Kidney glomerular epithelial cell (primary cell): ENCODE measurements at regions not wholly inside any gene's neighbourhood (a gene's known extent, or its start where the extent isn't known, plus 50 kb on each side); places are given as distances from the start of the nearest gene placed in this dataset.
"Not testable (repeated sequence)": the region's sequence is repeated elsewhere in the genome, so short reads cannot be mapped to it uniquely, and the experiment has no call there.

Experiments used
- DNase-seq: peaks from one replicate; lab custom pipeline; 2025; lab: John Stamatoyannopoulos, UW

DNA sequence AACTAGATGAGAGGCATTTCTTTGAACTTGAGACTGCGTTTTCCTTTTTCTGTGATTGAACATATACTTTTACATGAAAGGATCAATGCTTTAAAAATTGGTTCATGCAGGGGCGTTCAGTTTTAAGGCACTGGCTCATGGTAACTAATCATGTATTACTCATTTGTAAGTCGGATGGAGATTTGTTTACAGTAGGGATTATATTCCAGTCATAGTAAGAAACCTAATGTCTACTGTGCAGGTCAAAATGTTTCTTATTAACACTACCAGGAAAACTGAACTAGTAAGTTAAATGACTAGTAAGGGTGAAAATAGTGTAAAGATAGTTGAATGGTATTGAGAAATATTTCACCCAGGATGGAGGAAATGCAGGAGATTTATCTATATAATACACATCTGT, 258.8 kb upstream of the GBE1 start:
- no peak for DNase-seq

GRCh38 chr3:82015241-82015640, 253.8 kb upstream of the GBE1 start:
- no peak for DNase-seq

DNA sequence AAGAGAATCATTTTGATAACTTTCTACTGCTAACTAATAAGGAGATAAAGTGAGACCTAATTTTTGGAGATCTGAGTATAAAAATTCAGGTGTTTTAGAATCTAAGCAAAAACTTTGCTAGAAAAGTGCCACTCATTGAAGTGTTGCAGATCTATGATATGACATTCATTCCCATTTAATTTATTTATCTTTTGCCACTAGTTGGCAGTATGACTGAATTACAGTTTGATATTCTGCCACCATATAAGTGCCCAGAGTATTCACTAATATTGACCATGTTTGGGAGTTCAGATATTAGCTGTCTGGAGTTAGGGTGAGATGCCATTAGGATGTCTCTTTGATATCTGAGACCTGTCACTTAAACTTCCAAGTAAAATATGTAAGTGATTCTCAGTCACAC, 251.3 kb upstream of the GBE1 start:
- DNase-seq = no peak

DNA sequence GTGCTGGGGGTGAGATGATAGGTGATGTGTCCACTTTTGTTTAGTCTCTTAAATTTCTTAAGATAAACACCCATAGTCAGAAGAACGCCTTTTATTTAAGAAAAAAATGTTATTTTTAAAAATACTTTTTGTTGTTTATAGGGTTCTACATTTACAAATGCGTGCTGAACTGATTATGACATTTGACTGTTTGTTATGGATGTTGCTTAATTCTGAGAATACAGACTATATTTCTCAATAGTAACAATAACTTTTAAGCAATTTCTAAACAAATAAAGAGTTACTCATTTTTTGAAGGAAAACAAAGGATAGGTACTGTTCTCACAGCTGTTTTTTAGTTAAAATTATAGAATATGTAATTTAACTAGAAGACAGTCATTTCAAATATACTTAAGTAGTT, 249.9 kb upstream of the GBE1 start:
- no peak for DNase-seq

DNA sequence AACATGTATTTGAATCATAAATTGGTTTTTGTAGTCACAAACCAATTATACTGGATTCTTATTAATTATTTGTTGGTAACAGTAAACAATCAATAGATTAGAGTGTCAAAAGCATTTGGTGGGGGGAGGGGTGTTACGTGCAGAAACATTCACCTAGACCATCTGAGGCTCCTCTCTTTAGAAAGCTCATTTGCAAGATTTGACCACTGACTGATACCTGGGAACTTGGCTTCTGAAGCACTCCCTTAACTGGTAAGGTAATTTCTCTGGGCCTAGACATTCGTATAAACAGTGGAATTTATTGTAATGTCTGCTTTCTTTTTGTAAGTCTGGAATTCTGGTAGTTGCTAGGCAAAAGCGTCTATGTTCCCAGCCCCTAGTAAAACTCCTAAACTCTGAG, 243.8 kb upstream of the GBE1 start:
- DNase-seq = no peak

GRCh38 chr3:82004266-82004665, 242.8 kb upstream of the GBE1 start:
- DNase-seq = no peak

DNA sequence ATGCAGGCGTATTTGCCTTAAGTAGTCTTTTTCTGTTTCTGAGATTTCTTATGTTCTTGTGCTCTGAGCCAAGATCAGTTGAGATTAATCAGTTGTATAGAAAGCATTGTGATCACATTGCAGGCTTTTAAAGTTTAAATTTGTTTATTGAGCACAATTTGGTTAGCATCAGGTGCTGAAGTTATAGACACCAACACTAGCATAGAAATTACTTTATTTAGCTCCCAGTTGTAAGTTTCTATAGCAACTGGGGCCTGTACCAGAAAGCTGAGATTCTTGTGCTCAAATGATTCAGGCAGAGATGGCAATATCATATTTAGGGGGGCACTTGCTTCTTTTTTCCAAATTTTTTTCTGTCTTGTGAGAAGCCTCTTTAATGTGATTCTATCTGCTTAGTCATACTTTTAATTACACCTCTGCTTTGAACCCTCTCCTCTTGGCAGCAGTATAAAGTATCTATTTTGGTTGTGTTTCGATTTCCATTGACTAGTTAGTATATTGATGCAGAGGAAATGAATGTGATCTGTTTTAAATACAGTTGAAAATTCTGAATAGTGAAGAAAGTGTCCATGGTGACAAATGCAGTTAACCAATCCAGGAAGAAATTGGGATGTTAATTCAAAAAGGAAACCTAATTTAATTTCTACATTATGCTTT, 241.7 kb upstream of the GBE1 start:
- DNase-seq = no peak

DNA sequence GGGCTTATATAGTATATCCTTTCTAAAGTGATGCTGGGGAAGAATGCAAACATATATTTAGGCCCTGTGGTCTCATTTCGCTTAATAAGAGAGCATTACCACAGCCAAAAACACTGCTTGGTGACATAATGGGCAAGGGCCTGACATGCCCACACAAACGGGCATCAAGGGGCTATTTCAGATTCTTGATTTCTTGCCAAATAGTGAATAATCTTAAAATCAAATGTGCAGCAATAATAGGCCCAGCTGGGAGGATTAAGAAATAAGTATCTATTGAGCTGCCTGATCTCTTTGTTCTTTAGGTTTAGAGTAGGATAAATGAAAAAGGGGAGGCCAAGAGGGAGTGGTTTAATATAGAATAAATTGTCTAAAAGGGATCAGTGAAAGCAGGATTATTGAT, 241.0 kb upstream of the GBE1 start:
- no peak for DNase-seq

GRCh38 chr3:82001276-82001923, 240.0 kb upstream of the GBE1 start:
- no peak for DNase-seq

DNA sequence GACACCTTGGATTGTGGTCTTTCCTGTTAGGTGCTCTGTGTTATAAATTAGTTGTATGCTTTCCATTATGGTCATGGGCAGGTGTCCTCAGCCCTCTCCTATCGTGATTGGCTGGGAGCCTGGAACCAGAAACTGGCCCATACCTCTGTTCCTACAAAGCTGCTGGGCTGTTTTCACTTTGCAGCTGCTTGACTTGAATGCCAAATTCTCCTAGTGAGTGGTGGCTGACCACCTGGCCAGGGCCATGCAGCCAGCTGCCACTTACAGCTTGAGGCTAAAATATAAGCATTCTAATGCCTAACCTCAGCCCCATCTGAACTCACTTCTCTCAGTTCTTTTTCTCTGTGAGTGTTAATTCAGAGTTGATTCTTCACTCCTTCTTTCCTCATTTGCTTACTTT, 239.3 kb upstream of the GBE1 start:
- no peak for DNase-seq

GRCh38 chr3:82000350-82000749, 238.9 kb upstream of the GBE1 start:
- DNase-seq = no peak

GRCh38 chr3:81998907-81999306, 237.5 kb upstream of the GBE1 start:
- DNase-seq = no peak

GRCh38 chr3:81998139-81998755, 236.8 kb upstream of the GBE1 start:
- DNase-seq = no peak

GRCh38 chr3:81997390-81997789, 235.9 kb upstream of the GBE1 start:
- no peak for DNase-seq

DNA sequence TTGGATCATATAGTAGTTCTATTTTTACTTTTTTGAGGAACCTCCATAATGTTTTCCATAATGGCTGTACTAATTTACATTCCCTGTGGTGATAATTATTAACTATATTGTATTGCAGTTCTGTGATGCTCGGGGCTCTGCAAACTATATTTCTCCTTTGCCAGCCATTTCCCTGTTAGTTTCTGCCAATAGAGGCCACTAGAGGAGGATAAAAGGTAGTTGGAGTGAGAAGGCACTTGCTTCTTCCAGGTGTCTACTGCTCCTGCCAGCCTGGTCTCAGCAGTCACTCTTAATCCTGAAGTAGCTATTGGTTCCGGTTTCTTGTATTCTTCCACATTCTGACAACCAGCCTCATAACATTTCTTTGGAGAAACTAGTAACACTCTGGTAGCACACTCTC, 233.9 kb upstream of the GBE1 start:
- peak; percentile 6 for DNase-seq

DNA sequence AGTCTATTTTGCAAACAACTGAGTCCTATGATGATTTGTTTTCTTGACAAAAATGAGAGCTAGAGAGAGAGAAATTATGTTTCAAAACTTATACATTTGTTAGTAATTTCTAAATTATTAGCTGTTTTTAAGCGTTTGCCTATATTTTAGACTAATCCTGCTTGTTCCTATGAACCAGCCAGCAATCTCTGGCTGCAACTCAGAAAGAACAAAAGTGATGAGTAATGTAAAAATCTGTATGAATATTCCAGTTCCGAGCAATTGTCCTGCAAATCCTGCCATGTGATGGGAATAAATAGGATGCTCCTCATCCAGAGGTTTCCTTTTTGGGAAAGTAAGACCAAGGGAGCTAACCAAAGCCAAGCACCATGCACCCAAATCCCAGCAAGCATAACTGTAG, 228.3 kb upstream of the GBE1 start:
- DNase-seq = no peak

- DNase-seq = no peak
Measured at GRCh38 chr3:81989274-81989673, 227.8 kb upstream of the GBE1 start.

GRCh38 chr3:81987412-81987811, 226.0 kb upstream of the GBE1 start:
- DNase-seq = not testable (repeated sequence)

DNA sequence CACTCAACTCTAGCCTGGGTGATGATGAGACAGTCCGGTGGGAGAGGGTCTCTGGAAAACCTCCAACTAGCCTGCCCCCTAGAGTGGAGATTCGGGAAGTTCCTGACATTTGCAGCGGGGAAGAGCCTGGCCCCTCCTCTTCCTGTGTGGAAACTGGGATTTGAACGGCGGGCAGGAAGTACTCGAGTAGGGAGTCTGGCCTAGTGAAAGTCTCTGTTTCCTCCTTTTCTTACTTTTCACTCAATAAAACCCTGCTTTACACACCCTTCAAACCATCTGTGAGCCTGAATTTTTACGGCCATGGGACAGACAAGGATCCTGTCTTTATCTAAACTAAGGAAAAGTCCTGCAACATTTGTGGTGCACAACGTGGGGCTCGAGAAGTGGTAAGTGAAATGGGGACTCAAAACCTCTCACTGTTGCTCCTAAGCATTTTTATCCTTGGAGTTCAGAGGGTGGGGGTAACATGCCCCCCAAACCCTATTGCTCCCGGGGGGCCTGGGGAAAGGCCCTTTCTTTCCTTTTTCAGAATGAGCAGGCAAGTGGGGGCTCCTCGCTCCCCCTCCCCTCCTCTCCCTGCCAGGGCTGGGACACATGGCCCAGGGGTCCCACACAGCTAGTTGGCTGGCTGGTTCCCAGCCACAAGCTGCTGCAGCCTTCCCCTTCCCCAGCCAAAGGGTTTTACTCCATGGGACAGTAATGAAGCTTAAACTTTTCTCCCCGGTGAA, 224.7 kb upstream of the GBE1 start:
- no peak for DNase-seq

DNA sequence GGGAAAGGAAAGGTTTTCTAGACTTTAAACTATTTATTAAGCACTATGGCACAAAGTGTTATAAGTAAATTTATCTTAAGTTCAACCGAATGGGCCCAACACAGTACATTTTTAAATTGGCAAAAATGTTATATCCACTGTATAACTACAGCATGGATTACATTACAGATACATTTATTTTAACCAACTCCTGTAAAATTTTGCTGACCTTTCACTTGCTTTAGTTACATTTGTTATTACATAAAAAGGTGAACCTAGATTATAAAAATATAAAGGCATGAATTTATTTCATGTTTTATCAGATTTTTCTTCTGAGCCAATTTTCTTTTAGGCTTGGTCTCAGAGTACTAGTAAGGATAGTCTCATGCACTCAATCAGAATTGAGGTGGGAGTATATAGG, 221.9 kb upstream of the GBE1 start:
- no peak for DNase-seq

DNA sequence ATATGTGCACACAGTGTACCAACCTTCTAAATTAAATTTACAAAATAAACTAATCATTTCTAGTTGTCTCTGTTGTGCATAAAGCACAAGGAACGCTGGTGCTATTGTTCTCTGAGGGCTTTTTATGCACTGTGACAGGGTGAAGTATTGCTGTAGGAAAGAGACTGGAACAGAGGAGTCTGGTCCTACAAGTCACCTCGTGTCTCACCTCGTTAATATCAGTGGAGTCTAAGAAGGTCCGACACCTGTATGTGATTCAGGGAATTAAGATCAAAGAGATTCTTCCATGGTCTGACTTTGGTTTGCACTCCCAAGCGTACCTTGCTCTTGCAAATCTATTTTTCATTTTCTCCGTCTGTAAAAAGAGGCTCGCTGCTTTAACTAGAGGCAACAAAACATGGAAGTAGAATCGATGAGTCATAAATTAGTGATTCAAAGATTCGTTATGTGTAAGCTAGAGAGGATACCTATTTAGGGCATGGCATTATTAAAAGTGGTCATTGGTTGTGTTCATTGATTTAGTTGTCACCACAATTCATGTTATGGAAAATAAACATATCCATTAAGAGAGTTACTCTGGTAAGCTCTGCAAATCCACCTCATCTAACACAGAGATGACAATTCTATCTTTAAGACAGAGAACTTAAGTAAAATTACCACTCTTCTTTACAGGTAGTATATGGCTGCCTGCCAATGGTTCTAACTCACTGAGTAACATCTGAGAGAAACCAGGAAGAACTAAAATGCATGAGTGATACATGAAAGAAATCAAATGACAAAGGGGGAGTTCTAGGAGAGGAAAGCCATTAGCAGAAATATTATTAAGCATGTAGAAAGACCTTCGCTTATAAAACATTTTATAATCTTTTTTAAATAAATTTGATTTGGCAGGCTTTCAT, 219.4 kb upstream of the GBE1 start:
- peak; percentile 29 for DNase-seq

GRCh38 chr3:81974751-81975150, 213.3 kb upstream of the GBE1 start:
- DNase-seq = no peak
